H9 (cell line): ENCODE measurements at regions not wholly inside any gene's neighbourhood (a gene's known extent, or its start where the extent isn't known, plus 50 kb on each side); places are given as distances from the start of the nearest gene placed in this dataset.

Experiments used
- DNase-seq: peaks from one replicate; pipeline ENCODE4 v3.0.0-alpha.2; 2017
- H2AFZ ChIP-seq: one replicate; pipeline ENCODE4 v1.6.1; 2013; ENCODE audit warnings: mild to moderate bottlenecking, low read length, control low read depth, moderate library complexity
- H2AK5ac ChIP-seq: 2 replicates; pipeline ENCODE4 v1.6.1; 2013; ENCODE audit warnings: low read length, control low read depth, mixed read lengths; ENCODE audit not compliant: insufficient read length
- H2BK120ac ChIP-seq: one replicate; pipeline ENCODE4 v1.6.1; 2013; ENCODE audit warnings: low read depth, mild to moderate bottlenecking, low read length, control low read depth, inconsistent platforms; ENCODE audit not compliant: poor library complexity, severe bottlenecking
- H2BK12ac ChIP-seq: 2 replicates; pipeline ENCODE4 v1.6.1; 2013; ENCODE audit warnings: low read length, control low read depth, mixed read lengths, low read depth; ENCODE audit not compliant: insufficient read length
- H2BK15ac ChIP-seq: 2 replicates; pipeline ENCODE4 v1.6.1; 2013; ENCODE audit warnings: low read depth, low read length, control low read depth
- H2BK20ac ChIP-seq: one replicate; pipeline ENCODE4 v1.6.1; 2013; ENCODE audit warnings: low read depth, mild to moderate bottlenecking, low read length, control low read depth, inconsistent platforms; ENCODE audit not compliant: poor library complexity, severe bottlenecking
- H2BK5ac ChIP-seq: 2 replicates; pipeline ENCODE4 v1.6.1; 2013; ENCODE audit warnings: low read length, control low read depth, mixed read lengths; ENCODE audit not compliant: insufficient read length
- H3K14ac ChIP-seq: 2 replicates; pipeline ENCODE4 v1.6.1; 2013; ENCODE audit warnings: low read length, control low read depth; ENCODE audit not compliant: insufficient read depth
- H3K18ac ChIP-seq: 2 replicates; pipeline ENCODE4 v1.6.1; 2013; ENCODE audit warnings: low read depth, mild to moderate bottlenecking, mixed read lengths, low read length, control low read depth; ENCODE audit not compliant: insufficient read length
- H3K23ac ChIP-seq: 2 replicates; pipeline ENCODE4 v1.6.1; 2013; ENCODE audit warnings: low read length, control low read depth, mixed read lengths, low read depth; ENCODE audit not compliant: insufficient read length
- H3K23me2 ChIP-seq: 2 replicates; pipeline ENCODE4 v1.6.1; 2013; ENCODE audit warnings: low read depth, mild to moderate bottlenecking, mixed read lengths, low read length, control low read depth; ENCODE audit not compliant: insufficient read length, poor library complexity, severe bottlenecking
- H3K27ac ChIP-seq: 2 replicates; pipeline ENCODE4 v1.5.1; 2013; ENCODE audit warnings: low read length, control low read depth, mixed read lengths, low read depth; ENCODE audit not compliant: insufficient read length
- H3K27me3 ChIP-seq: 2 replicates; pipeline ENCODE4 v1.6.1; 2013; ENCODE audit warnings: low read length, control low read depth, inconsistent platforms; ENCODE audit not compliant: insufficient read depth
- H3K4ac ChIP-seq: 2 replicates; pipeline ENCODE4 v1.6.1; 2013; ENCODE audit warnings: low read depth, mild to moderate bottlenecking, control low read depth, inconsistent platforms, low read length, moderate library complexity
- H3K4me1 ChIP-seq: 2 replicates; pipeline ENCODE4 v1.6.1; 2013; ENCODE audit warnings: low read length, control low read depth, inconsistent platforms; ENCODE audit not compliant: insufficient read depth
- H3K4me2 ChIP-seq: 2 replicates; pipeline ENCODE4 v1.6.1; 2013; ENCODE audit warnings: low read length, control low read depth, mixed read lengths; ENCODE audit not compliant: insufficient read length, insufficient read depth
- H3K56ac ChIP-seq: 2 replicates; pipeline ENCODE4 v1.6.1; 2013; ENCODE audit warnings: low read depth, mild to moderate bottlenecking, mixed read lengths, low read length, control low read depth; ENCODE audit not compliant: insufficient read length
- H3K79me1 ChIP-seq: 2 replicates; pipeline ENCODE4 v1.6.1; 2013; ENCODE audit warnings: low read depth, mild to moderate bottlenecking, moderate library complexity, low read length, control low read depth, inconsistent platforms; ENCODE audit not compliant: insufficient read depth, poor library complexity, severe bottlenecking
- H3K79me2 ChIP-seq: 2 replicates; pipeline ENCODE4 v1.6.1; 2013; ENCODE audit warnings: low read length, control low read depth, inconsistent platforms; ENCODE audit not compliant: insufficient read depth
- H3K9ac ChIP-seq: 2 replicates; pipeline ENCODE4 v1.6.1; 2013; ENCODE audit warnings: low read length, control low read depth, mixed read lengths; ENCODE audit not compliant: insufficient read length; ENCODE audit errors: extremely low read depth
- H3K9me3 ChIP-seq: one replicate; pipeline ENCODE4 v1.6.1; 2013; ENCODE audit warnings: low read depth, low read length, inconsistent platforms; ENCODE audit not compliant: control insufficient read depth
- H3T11ph ChIP-seq: one replicate; pipeline ENCODE4 v1.6.1; 2013; ENCODE audit warnings: mild to moderate bottlenecking, low read length, control low read depth, inconsistent platforms
- H4K20me1 ChIP-seq: one replicate; pipeline ENCODE4 v1.6.1; 2013; ENCODE audit not compliant: control insufficient read depth, insufficient read length, insufficient read depth
- H4K5ac ChIP-seq: 2 replicates; pipeline ENCODE4 v1.6.1; 2013; ENCODE audit warnings: low read depth, mild to moderate bottlenecking, mixed read lengths, low read length, control low read depth; ENCODE audit not compliant: insufficient read length
- H4K8ac ChIP-seq: replicated peaks from 2 replicates; pipeline ENCODE4 v1.6.1; 2013; ENCODE audit warnings: low read length, control low read depth, mixed read lengths, low read depth; ENCODE audit not compliant: insufficient read length
- H4K91ac ChIP-seq: 2 replicates; pipeline ENCODE4 v1.6.1; 2013; ENCODE audit warnings: low read depth, mild to moderate bottlenecking, moderate library complexity, mixed read lengths, low read length, control low read depth; ENCODE audit not compliant: insufficient read length
- H3K27ac Mint-ChIP-seq, 3 experiments: 2 replicates in 2 of 3; 3 replicates in 1 of 3; pipeline ENCODE4 v1.8.0; 2020 to 2021; ENCODE audit warnings: mixed read lengths in 3 of 3, mild to moderate bottlenecking in 1 of 3, moderate library complexity in 1 of 3
- H3K27me3 Mint-ChIP-seq: 2 replicates; pipeline ENCODE4 v1.8.0; 2021; ENCODE audit warnings: low read depth, mild to moderate bottlenecking, moderate library complexity, mixed read lengths
- H3K36me3 Mint-ChIP-seq, 3 experiments: 2 replicates in 2 of 3; 3 replicates in 1 of 3; pipeline ENCODE4 v1.8.0; 2020 to 2021; ENCODE audit warnings: low read depth in 3 of 3, mixed read lengths in 3 of 3; ENCODE audit not compliant: insufficient read depth in 1 of 3
- H3K4me1 Mint-ChIP-seq, 2 experiments: 2 replicates each; pipeline ENCODE4 v1.8.0; 2020; ENCODE audit warnings: mixed read lengths in 2 of 2
- H3K4me3 Mint-ChIP-seq, 2 experiments: 2 replicates in 1 of 2; 3 replicates in 1 of 2; pipeline ENCODE4 v1.8.0; 2020 to 2021; ENCODE audit warnings: mild to moderate bottlenecking in 2 of 2, mixed read lengths in 2 of 2, moderate library complexity in 1 of 2
- H3K9me3 Mint-ChIP-seq, 2 experiments: 2 replicates in 1 of 2; 3 replicates in 1 of 2; pipeline ENCODE4 v1.8.0; 2020; ENCODE audit warnings: mild to moderate bottlenecking in 2 of 2, mixed read lengths in 2 of 2, moderate library complexity in 1 of 2
- CTCF ChIP-seq: fragments of 200-600 bp; sonication (generic); conservative IDR thresholded peaks from 3 replicates; pipeline ENCODE4 v1.8.0; 2021; ENCODE audit warnings: antibody characterized with exemption, mild to moderate bottlenecking
- WGBS: extraction: QIAGEN DNeasy Blood & Tissue Kit; methylation state at CpG from one replicate; pipeline ENCODE4 v1.1.7; 2013; ENCODE audit warnings: missing lambda C conversion rate, low lambda C conversion rate, mixed read lengths; ENCODE audit not compliant: insufficient read length; ENCODE audit errors: extremely low coverage; 5-methylcytosine and 5-hydroxymethylcytosine counted together

DNA sequence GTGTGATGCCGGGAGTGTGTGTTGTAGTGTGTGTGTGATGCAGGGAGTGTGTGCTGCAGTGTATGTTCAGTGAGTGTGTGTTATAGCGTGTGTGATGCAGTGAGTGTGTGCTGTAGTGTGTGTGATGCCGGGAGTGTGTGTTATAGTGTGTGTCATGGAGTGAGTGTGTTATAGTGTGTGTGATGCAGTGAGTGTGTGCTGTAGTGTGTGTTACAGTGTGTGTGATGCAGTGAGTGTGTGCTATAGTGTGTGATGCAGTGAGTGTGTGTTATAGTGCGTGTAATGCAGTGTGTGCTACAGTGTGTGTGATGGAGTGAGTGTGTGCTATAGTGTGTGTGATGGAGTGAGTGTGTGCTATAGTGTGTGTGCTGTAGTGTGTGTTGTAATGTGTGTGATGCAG lies 182.1 kb upstream of the SOX11 start:
- no peak for TF ChIP-seq CTCF
- H4K5ac ChIP-seq, result peak overlapping the region; percentile 25
- H2BK5ac ChIP-seq, result no peak overlapping the region
- no peaks in the 10 kb centered on the region for H3K23me2 ChIP-seq
- H3K4me2 ChIP-seq, result no peak overlapping the region
- H3K36me3 Mint-ChIP-seq, result no peaks in the 10 kb centered on the region
- H4K8ac ChIP-seq, result no peak overlapping the region
- H3K23ac ChIP-seq, result no peak overlapping the region
- H3K14ac ChIP-seq, result no peak overlapping the region
- no peak overlapping the region for H3K18ac ChIP-seq
- no peak overlapping the region for H2BK12ac ChIP-seq
- H2AFZ ChIP-seq, result no peak overlapping the region
- no peaks in the 10 kb centered on the region for H3K79me2 ChIP-seq
- no peaks in the 10 kb centered on the region for H4K20me1 ChIP-seq
- H2BK120ac ChIP-seq, result no peak overlapping the region
- no CpG with 5 or more reads among the region's 4 CpGs for WGBS
- no peak overlapping the region for H3K27ac ChIP-seq
- no peak overlapping the region for H3K9ac ChIP-seq
- H3K9me3 Mint-ChIP-seq, result no peaks in the 10 kb centered on the region
- H3K27ac Mint-ChIP-seq, result no peak overlapping the region
- no peak overlapping the region for H3K56ac ChIP-seq
- no peak overlapping the region for H2BK15ac ChIP-seq
- no peaks in the 10 kb centered on the region for H3K9me3 ChIP-seq
- DNase-seq, result no peak
- H3K4ac ChIP-seq, result no peak overlapping the region
- no peak overlapping the region for H2BK20ac ChIP-seq
- H3K79me1 ChIP-seq, result no peaks in the 10 kb centered on the region
- no peaks in the 10 kb centered on the region for H3K27me3 Mint-ChIP-seq
- no peak overlapping the region for H3T11ph ChIP-seq
- no peak overlapping the region for H2AK5ac ChIP-seq
- no peaks in the 10 kb centered on the region for H3K4me1 ChIP-seq
- H3K27me3 ChIP-seq, result no peaks in the 10 kb centered on the region
- peaks cover 17 to 18% of the 10 kb centered on the region in 2 experiments for H3K4me1 Mint-ChIP-seq
- H4K91ac ChIP-seq, result no peak overlapping the region
- no peak overlapping the region for H3K4me3 Mint-ChIP-seq
